Endodermal cell (in vitro differentiated cells): ENCODE measurements at regions not wholly inside any gene's neighbourhood (a gene's known extent, or its start where the extent isn't known, plus 50 kb on each side); places are given as distances from the start of the nearest gene placed in this dataset.

Experiments used
- DNase-seq: peaks from one replicate; pipeline ENCODE4 v3.0.0-alpha.2; 2017
- H3K27ac ChIP-seq: 2 replicates; pipeline ENCODE4 v1.5.1; 2013; ENCODE audit warnings: mild to moderate bottlenecking, low read depth, low read length, moderate library complexity
- H3K27me3 ChIP-seq: 2 replicates; pipeline ENCODE4 v1.6.1; 2013; ENCODE audit warnings: mild to moderate bottlenecking, low read length, moderate library complexity; ENCODE audit not compliant: insufficient read depth, control insufficient read depth, poor library complexity, severe bottlenecking
- H3K36me3 ChIP-seq: 2 replicates; pipeline ENCODE4 v1.7.0; 2013; ENCODE audit warnings: mild to moderate bottlenecking, low read length, moderate library complexity; ENCODE audit not compliant: control insufficient read depth, insufficient read depth
- H3K4me1 ChIP-seq: one replicate; pipeline ENCODE4 v1.7.0; 2013; ENCODE audit warnings: low read length; ENCODE audit not compliant: control insufficient read depth, insufficient read depth
- H3K4me3 ChIP-seq: 2 replicates; pipeline ENCODE4 v1.5.1; 2013; ENCODE audit warnings: mild to moderate bottlenecking, low read length, moderate library complexity
- H3K9ac ChIP-seq: 2 replicates; pipeline ENCODE4 v1.6.1; 2013; ENCODE audit warnings: mild to moderate bottlenecking, low read length, moderate library complexity; ENCODE audit not compliant: poor library complexity, severe bottlenecking; ENCODE audit errors: extremely low read depth
- H3K9me3 ChIP-seq: 2 replicates; pipeline ENCODE4 v1.6.1; 2013; ENCODE audit warnings: mild to moderate bottlenecking, low read length, moderate library complexity; ENCODE audit not compliant: control insufficient read depth
- H3K27ac Mint-ChIP-seq: 2 replicates; pipeline ENCODE4 v1.8.0; 2020; ENCODE audit warnings: mixed read lengths
- H3K27me3 Mint-ChIP-seq: 2 replicates; pipeline ENCODE4 v1.8.0; 2021; ENCODE audit warnings: mild to moderate bottlenecking, mixed read lengths; ENCODE audit not compliant: insufficient read depth
- H3K36me3 Mint-ChIP-seq: 2 replicates; pipeline ENCODE4 v1.8.0; 2020; ENCODE audit warnings: low read depth, mixed read lengths
- H3K4me1 Mint-ChIP-seq: 2 replicates; pipeline ENCODE4 v1.8.0; 2020; ENCODE audit warnings: mixed read lengths
- H3K4me3 Mint-ChIP-seq: 2 replicates; pipeline ENCODE4 v1.8.0; 2020; ENCODE audit warnings: mild to moderate bottlenecking, moderate library complexity, mixed read lengths
- H3K9me3 Mint-ChIP-seq: 2 replicates; pipeline ENCODE4 v1.8.0; 2020; ENCODE audit warnings: mild to moderate bottlenecking, mixed read lengths
- WGBS, 2 experiments: methylation state at CpG; one replicate each; pipeline versions ENCODE4 v1.1.5 to v1.1.7; 2013; ENCODE audit warnings: missing lambda C conversion rate in 2 of 2, mixed read lengths in 1 of 2; ENCODE audit not compliant: insufficient coverage in 1 of 2, insufficient read length in 1 of 2; 5-methylcytosine and 5-hydroxymethylcytosine counted together
- TF ChIP-seq, protein P1 (sequence below): fragments of 200-600 bp; sonication (generic); conservative IDR thresholded peaks from 2 replicates; pipeline ENCODE4 v1.5.0; 2021; ENCODE audit warnings: antibody characterized with exemption, mild to moderate bottlenecking

DNA sequence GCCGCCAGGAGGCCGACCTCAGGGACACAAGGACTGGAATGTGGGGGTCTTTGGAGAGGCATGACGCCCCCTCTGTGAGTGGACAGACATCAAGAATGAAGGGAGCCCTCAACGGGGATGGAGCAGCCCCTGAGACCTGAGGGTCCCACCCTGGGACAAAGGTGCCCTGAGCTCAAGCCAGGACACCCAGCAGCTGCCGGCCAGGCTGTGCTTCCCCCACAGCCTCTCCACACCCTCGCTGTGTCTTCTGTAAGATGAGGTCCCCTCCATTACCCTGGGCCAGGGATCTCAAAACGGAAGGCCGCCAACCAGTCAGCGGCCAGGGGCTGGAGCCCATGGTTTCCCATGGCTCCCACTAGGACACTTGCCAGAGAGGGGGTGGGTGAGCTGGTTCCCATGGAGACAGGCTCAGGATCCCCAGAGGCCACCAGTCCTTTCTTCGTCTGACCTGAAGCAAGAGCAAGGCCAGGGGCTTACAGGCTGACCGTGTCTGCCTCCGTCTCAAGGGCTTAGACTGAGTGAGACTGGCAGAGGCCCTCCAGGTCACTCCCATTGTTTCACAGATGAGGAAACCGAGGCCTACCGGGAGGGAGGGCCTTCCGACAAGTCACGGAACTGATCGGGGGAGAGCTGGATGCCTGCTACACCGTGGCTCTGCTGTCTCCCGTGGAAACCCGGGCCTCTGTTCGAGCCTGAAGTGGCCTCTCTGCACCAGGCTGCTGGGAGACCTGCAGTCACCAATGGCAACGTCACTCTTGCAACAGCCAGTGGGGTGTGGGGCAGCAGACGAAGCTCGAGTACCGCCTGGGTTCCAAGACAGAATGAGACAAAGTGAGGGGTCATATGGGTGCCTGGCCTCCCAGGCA lies 91.7 kb upstream of the DIO3 start:
- WGBS, 2 experiments = 88 to 89% methylated on average over 20 to 25 of the region's 25 CpGs
- no peaks in the 10 kb centered on the region for H3K36me3 ChIP-seq
- Mint-ChIP-seq H3K4me3 (no peak overlapping the region), H3K36me3 (no peaks in the 10 kb centered on the region), H3K27me3 (peaks cover 4% of the 10 kb centered on the region), H3K9me3 (no peaks in the 10 kb centered on the region), H3K4me1 (no peaks in the 10 kb centered on the region), H3K27ac (no peak overlapping the region)
- TF ChIP-seq, protein P1, sequence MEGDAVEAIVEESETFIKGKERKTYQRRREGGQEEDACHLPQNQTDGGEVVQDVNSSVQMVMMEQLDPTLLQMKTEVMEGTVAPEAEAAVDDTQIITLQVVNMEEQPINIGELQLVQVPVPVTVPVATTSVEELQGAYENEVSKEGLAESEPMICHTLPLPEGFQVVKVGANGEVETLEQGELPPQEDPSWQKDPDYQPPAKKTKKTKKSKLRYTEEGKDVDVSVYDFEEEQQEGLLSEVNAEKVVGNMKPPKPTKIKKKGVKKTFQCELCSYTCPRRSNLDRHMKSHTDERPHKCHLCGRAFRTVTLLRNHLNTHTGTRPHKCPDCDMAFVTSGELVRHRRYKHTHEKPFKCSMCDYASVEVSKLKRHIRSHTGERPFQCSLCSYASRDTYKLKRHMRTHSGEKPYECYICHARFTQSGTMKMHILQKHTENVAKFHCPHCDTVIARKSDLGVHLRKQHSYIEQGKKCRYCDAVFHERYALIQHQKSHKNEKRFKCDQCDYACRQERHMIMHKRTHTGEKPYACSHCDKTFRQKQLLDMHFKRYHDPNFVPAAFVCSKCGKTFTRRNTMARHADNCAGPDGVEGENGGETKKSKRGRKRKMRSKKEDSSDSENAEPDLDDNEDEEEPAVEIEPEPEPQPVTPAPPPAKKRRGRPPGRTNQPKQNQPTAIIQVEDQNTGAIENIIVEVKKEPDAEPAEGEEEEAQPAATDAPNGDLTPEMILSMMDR = no peak
- H3K4me3 ChIP-seq = no peak overlapping the region
- no peaks in the 10 kb centered on the region for H3K4me1 ChIP-seq
- H3K27me3 ChIP-seq = no peaks in the 10 kb centered on the region
- H3K27ac ChIP-seq = peak overlapping the region; percentile 72
- DNase-seq = no peak
- no peak overlapping the region for H3K9ac ChIP-seq
- no peaks in the 10 kb centered on the region for H3K9me3 ChIP-seq

DNA sequence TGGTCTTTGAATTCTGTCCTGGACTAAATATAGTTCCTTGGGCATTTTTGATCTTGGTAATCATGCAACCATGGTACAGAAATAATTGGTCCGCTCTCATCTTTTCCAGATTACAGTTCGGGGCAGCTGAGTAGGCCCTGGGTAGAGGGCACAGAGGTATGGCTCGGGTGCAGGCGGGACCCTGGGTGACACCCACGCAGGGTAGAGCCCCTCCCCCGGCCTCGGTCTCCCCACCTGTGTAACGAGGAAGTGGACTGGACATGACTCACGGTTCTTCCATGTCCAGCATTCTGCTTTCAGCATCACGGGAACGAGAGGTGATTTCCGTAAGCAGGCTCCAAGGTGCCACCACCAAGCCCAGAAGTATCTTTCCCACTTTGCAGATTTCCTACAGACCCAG lies 91.0 kb upstream of the DIO3 start:
- TF ChIP-seq, protein P1 = no peak
- WGBS, 2 experiments = 89 to 90% methylated on average over 8 to 12 of the region's 12 CpGs
- Histone ChIP-seq H3K27me3 (no peaks in the 10 kb centered on the region), H3K9me3 (no peaks in the 10 kb centered on the region), H3K4me3 (no peak overlapping the region), H3K4me1 (no peaks in the 10 kb centered on the region), H3K9ac (no peak overlapping the region), H3K27ac (peak overlapping the region; percentile 72), H3K36me3 (no peaks in the 10 kb centered on the region)
- DNase-seq = no peak
- Mint-ChIP-seq H3K4me3 (no peak overlapping the region), H3K27ac (no peak overlapping the region), H3K4me1 (no peaks in the 10 kb centered on the region), H3K9me3 (no peaks in the 10 kb centered on the region), H3K27me3 (peaks cover 4% of the 10 kb centered on the region), H3K36me3 (no peaks in the 10 kb centered on the region)

DNA sequence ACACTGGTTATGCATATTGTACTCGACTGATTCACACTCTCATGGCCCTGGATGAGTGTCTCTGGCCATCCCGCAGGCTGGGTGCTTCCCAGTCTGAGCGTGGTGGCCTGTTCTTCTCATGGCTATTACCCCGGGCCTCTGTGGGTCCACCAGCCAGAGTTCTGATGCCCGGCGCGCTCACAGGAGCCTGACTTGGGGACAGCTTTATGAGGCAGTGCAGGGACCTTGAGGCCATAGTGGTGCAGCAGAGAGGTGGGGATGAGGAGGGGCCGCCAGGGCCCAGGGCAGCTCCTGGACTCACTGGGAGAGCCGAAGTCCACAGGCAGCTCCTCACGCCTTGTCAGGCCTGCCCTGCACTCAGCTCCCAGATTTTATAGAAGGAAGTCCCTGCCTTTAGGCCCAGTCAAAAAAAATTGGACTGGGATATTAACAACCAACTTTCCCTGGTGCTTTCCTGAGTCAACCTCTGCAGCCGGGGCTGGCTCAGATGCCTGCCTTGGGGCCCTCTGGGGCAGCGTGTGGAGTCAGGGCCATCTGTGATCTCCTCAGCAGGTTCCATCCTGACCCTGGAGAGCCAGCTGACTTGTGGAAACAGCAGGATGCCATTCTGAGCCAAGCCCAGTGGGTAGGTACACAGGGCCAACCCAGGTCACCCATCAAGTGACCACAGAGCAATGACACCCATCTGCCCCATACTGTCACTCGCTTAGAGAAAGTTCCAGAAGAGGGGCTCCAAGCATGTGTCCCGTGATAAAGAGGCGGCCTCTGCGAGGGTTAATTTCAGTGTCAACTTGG lies 89.4 kb upstream of the DIO3 start:
- Mint-ChIP-seq H3K9me3 (no peaks in the 10 kb centered on the region), H3K4me3 (no peak overlapping the region), H3K27ac (no peak overlapping the region), H3K4me1 (peaks cover 3% of the 10 kb centered on the region), H3K27me3 (peaks cover 4% of the 10 kb centered on the region), H3K36me3 (no peaks in the 10 kb centered on the region)
- TF ChIP-seq, protein P1 = no peak
- H3K27me3 ChIP-seq = no peaks in the 10 kb centered on the region
- H3K9ac ChIP-seq = no peak overlapping the region
- no peaks in the 10 kb centered on the region for H3K4me1 ChIP-seq
- no peaks in the 10 kb centered on the region for H3K36me3 ChIP-seq
- no peak overlapping the region for H3K27ac ChIP-seq
- no peak for DNase-seq
- WGBS, 2 experiments = 91 to 98% methylated on average over 11 to 16 of the region's 16 CpGs
- no peaks in the 10 kb centered on the region for H3K9me3 ChIP-seq
- no peak overlapping the region for H3K4me3 ChIP-seq
